Mucosa of descending colon (tissue), 3 donors: ENCODE measurements at regions not wholly inside any gene's neighbourhood (a gene's known extent, or its start where the extent isn't known, plus 50 kb on each side); places are given as distances from the start of the nearest gene placed in this dataset.

ENCODE experiments used
- ATAC-seq: fragments of 200-7000 bp; cut with Tn5 transposase; one replicate; pipeline ENCODE4 v1.9.1; 2020; ENCODE audit warnings: mild to moderate bottlenecking, moderate library complexity
- DNase-seq, 3 donors: peaks; one replicate each; pipeline ENCODE4 v3.0.0-alpha.2; 2020
- H3K36me3 ChIP-seq: fragments of 200-600 bp; one replicate; pipeline ENCODE4 v1.8.0; 2021; ENCODE audit warnings: low read depth, mild to moderate bottlenecking
- H3K4me1 ChIP-seq: fragments of 200-600 bp; one replicate; pipeline ENCODE4 v1.8.0; 2021; ENCODE audit warnings: low read depth, mild to moderate bottlenecking
- H3K4me3 ChIP-seq: fragments of 200-600 bp; one replicate; pipeline ENCODE4 v1.8.0; 2021; ENCODE audit warnings: mild to moderate bottlenecking
- H3K9me3 ChIP-seq: fragments of 200-600 bp; one replicate; pipeline ENCODE4 v1.8.0; 2021; ENCODE audit warnings: mild to moderate bottlenecking
- intact Hi-C, 2 donors: fragments of 100-400 bp; cut with DNase I in 1 of 2; cut with micrococcal nuclease in 1 of 2; formaldehyde crosslinking; loops; one replicate each; pipeline versions ENCODE4 v1.11.0 to v1.11.1; 2022; cut with DNase I, micrococcal nuclease
- TF ChIP-seq, protein P1 (sequence below): fragments of 200-600 bp; IDR thresholded peaks from one replicate; pipeline ENCODE4 v1.8.0; 2022; ENCODE audit warnings: antibody characterized with exemption, mild to moderate bottlenecking
- donor health status: DM: no; HTN: no; CAD: no; lungs with moderate emphysema.
- donor health status: DM: no; HTN: no; CAD: no.
- donor health status: DM: no; HTN: yes; CAD: no.

- no peak for ATAC-seq
- TF ChIP-seq, protein P1, sequence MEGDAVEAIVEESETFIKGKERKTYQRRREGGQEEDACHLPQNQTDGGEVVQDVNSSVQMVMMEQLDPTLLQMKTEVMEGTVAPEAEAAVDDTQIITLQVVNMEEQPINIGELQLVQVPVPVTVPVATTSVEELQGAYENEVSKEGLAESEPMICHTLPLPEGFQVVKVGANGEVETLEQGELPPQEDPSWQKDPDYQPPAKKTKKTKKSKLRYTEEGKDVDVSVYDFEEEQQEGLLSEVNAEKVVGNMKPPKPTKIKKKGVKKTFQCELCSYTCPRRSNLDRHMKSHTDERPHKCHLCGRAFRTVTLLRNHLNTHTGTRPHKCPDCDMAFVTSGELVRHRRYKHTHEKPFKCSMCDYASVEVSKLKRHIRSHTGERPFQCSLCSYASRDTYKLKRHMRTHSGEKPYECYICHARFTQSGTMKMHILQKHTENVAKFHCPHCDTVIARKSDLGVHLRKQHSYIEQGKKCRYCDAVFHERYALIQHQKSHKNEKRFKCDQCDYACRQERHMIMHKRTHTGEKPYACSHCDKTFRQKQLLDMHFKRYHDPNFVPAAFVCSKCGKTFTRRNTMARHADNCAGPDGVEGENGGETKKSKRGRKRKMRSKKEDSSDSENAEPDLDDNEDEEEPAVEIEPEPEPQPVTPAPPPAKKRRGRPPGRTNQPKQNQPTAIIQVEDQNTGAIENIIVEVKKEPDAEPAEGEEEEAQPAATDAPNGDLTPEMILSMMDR: no peak
- Histone ChIP-seq H3K4me3 (no peak overlapping the region), H3K9me3 (no peaks in the 10 kb centered on the region), H3K36me3 (no peaks in the 10 kb centered on the region), H3K4me1 (no peaks in the 10 kb centered on the region)
- intact Hi-C loops: no loop called here
- no peak for DNase-seq
These were observed 717.8 kb downstream of the DTWD2 start for GRCh38 chr5:118270526-118270925.

DNA sequence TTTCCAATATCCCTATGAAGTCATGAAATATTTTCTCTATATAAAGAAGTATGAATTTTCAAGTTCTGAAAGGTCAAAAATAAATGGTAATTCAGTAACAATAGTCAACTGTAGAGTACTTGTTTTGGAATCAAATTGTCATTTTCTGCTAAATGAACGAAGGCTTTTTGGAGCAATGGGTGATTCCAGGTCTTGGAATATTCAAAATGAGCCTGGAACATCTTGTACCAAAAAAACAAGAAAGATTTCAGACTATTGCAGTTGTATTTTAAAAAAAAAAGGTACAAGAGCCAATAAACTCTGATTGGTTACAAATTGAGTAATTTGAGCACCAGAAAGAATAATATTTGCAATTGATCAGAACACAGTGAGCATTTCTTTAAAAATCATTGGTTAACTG is 730.1 kb downstream of the DTWD2 start:
- Histone ChIP-seq H3K4me1 (no peaks in the 10 kb centered on the region), H3K36me3 (no peaks in the 10 kb centered on the region), H3K9me3 (no peaks in the 10 kb centered on the region), H3K4me3 (no peak overlapping the region)
- TF ChIP-seq, protein P1: no peak
- intact Hi-C loops: no loop called here
- DNase-seq (no peak), ATAC-seq (no peak)

DNA sequence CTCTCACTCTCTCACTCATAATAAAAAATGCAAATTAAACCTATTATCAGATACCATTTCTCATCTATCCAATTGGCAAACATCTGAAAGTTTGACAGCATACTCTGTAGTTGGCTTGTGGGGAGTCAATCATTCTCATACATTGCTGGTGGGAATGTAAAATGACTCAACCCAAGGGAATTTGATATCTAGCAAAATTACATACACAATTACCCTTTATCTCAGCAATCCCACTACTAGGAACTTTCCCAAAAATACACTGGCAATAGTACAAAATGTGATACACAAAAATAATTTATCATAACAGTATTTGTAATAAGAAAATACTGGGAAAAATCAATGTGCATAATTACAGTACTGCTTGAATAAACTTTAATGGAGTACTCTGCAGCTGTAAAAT is 731.3 kb downstream of the DTWD2 start:
- TF ChIP-seq, protein P1: no peak
- ATAC-seq (no peak), DNase-seq (no peak)
- H3K4me1 ChIP-seq: no peaks in the 10 kb centered on the region
- intact Hi-C loops: no loop called here
- H3K36me3 ChIP-seq: no peaks in the 10 kb centered on the region
- no peaks in the 10 kb centered on the region for H3K9me3 ChIP-seq
- H3K4me3 ChIP-seq: no peak overlapping the region

DNA sequence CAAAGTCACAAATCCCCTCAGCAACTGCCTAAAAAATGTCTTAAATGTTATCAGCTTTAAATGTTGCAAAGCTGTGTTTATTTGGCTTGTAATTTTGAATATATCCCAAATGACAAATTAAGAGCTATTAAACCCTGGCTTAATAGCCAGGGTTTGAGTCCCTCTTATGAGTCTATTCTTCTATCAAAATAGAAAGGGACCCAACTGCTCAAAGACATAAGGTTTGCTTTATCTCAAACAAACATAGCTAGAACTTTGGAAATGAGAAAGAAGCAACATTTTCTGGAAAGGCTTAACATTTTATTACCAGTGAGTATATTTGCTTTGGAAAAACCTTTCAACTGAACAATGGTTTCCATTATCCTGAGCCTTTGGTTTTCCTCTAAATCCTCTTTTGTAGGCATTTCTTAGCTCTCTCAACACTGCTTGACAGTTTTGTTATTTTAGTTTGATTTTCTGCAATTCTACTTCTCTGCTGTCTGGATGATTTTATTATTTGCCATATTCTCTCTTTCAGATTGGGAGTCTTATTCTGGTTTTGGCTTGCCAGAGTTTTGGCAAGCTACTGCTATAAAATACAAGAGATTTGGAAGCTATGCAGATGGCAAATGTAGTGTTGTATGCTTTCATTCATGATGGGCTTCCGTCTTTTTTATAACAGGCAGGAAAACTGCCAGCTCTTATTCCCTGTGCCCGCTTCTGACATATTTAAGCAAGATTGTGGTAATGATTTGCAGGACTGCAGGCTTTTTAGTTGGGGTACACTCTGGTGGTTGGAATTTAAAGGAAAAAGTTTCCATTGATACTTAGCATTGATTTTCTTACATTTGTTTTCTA is 734.9 kb downstream of the DTWD2 start:
- ATAC-seq (no peak), DNase-seq (no peak)
- H3K36me3 ChIP-seq: no peaks in the 10 kb centered on the region
- TF ChIP-seq, protein P1: no peak
- intact Hi-C loops: no loop called here
- peaks cover 12% of the 10 kb centered on the region for H3K9me3 ChIP-seq
- H3K4me1 ChIP-seq: no peaks in the 10 kb centered on the region
- H3K4me3 ChIP-seq: no peak overlapping the region

DNA sequence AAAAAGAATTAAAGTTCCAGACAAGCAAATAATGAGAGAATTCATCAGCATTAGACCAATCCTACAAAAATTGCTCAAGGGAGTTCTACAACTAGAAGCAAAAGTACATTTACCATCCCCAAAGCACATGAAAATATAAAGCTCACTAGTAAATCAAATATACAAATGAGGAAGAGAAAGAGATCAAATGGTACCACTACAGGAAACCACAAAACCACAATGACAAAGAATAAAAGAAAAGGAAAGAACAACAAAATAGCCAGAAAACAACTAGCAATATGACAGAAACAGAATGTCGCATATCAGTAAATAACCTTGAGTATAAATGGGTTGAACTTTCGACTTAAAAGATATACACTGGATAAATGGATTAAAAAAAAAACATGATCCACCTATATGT is 739.0 kb downstream of the DTWD2 start:
- intact Hi-C loops: no loop called here
- DNase-seq (no peak), ATAC-seq (no peak)
- no peak overlapping the region for H3K4me3 ChIP-seq
- no peaks in the 10 kb centered on the region for H3K4me1 ChIP-seq
- TF ChIP-seq, protein P1: no peak
- H3K36me3 ChIP-seq: no peaks in the 10 kb centered on the region
- peaks cover 17% of the 10 kb centered on the region for H3K9me3 ChIP-seq

DNA sequence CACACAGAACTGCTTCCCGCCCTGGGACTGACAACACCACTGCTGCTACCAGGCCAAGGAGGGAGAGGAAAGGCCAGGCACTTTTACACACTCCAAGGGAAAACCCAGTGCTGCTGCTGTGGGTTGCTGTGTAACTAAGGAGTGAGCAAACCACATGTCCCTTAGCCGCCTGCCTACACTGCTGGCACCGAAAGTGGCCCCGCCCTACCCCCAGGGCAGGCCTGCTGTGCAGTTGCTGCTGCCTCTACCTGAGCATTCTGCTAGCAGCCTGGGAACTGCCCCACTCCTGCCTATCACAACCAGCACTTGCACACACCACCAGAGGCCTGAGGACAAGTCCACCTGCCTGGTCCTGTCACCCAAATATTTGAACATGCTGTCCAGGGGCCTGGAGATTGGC is 740.9 kb downstream of the DTWD2 start:
- intact Hi-C loops: no loop called here
- DNase-seq: no peak
- Histone ChIP-seq H3K4me3 (no peak overlapping the region), H3K36me3 (no peaks in the 10 kb centered on the region), H3K4me1 (no peaks in the 10 kb centered on the region), H3K9me3 (peaks cover 17% of the 10 kb centered on the region)
- no peak for ATAC-seq
- TF ChIP-seq, protein P1: no peak
